Prostate gland (tissue), 2 donors: ENCODE measurements at regions not wholly inside any gene's neighbourhood (a gene's known extent, or its start where the extent isn't known, plus 50 kb on each side); places are given as distances from the start of the nearest gene placed in this dataset.

Experiments used
- POLR2A ChIP-seq: fragments of 450-650 bp; IDR thresholded peaks from one replicate; pipeline ENCODE4 v1.6.1; 2016; ENCODE audit warnings: antibody characterized with exemption, mild to moderate bottlenecking
- POLR2AphosphoS5 ChIP-seq: sonication (generic); formaldehyde crosslinking; IDR thresholded peaks from one replicate; pipeline ENCODE4 v1.6.1; 2017; ENCODE audit warnings: antibody characterized with exemption
- TF ChIP-seq, protein P1 (sequence below), 4 experiments: fragments of 200-600 bp in 2 of 4; fragments of 450-650 bp in 2 of 4; sonication (generic) in 2 of 4; IDR thresholded peaks; 1 replicate in 3 of 4; 2 replicates in 1 of 4; pipeline ENCODE4 v1.5.1; 2016 to 2019; ENCODE audit warnings: antibody characterized with exemption in 4 of 4, mild to moderate bottlenecking in 2 of 4, moderate library complexity in 2 of 4

DNA sequence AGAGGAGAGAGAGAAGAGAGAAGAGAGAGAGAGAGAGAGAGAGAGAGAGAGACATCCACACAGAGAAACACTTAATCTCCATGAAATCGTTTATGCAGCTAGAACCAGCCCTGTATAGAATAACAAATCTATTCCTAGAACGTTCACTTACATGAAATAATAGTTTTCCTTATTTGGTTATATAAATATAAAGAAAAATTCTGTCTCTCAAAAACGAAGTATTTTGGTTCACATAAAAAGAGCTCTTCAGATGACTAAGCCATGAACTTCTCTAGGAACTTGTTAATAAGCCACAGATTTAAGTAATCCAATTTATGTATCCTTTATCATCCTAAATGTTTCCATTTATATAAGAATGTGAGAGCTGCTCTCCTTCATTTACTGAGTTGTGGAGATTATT, 1315.1 kb upstream of the PCDH7 start:
- TF ChIP-seq, protein P1, sequence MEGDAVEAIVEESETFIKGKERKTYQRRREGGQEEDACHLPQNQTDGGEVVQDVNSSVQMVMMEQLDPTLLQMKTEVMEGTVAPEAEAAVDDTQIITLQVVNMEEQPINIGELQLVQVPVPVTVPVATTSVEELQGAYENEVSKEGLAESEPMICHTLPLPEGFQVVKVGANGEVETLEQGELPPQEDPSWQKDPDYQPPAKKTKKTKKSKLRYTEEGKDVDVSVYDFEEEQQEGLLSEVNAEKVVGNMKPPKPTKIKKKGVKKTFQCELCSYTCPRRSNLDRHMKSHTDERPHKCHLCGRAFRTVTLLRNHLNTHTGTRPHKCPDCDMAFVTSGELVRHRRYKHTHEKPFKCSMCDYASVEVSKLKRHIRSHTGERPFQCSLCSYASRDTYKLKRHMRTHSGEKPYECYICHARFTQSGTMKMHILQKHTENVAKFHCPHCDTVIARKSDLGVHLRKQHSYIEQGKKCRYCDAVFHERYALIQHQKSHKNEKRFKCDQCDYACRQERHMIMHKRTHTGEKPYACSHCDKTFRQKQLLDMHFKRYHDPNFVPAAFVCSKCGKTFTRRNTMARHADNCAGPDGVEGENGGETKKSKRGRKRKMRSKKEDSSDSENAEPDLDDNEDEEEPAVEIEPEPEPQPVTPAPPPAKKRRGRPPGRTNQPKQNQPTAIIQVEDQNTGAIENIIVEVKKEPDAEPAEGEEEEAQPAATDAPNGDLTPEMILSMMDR (IDR thresholded peaks at IDR 0.05) = no peak
- no peak for TF ChIP-seq POLR2AphosphoS5
- no peak for TF ChIP-seq POLR2A
